Bronchial epithelial cell (primary cell): ENCODE measurements at regions not wholly inside any gene's neighbourhood (a gene's known extent, or its start where the extent isn't known, plus 50 kb on each side); places are given as distances from the start of the nearest gene placed in this dataset.

Experiments
- DNase-seq: peaks from one replicate; pipeline ENCODE4 v3.0.0-alpha.2; 2010; ENCODE audit warnings: low read depth
- FAIRE-seq: peaks from 2 replicates; lab custom pipeline; 2011; peaks lifted over from hg19 to GRCh38; lab: Jason Lieb, UNC
- H3K27me3 ChIP-seq: 2 replicates; pipeline ENCODE4 v1.5.1; 2011; ENCODE audit warnings: low read length; ENCODE audit not compliant: control insufficient read depth, insufficient read depth
- H3K36me3 ChIP-seq: 2 replicates; pipeline ENCODE4 v1.5.1; 2011; ENCODE audit warnings: low read length; ENCODE audit not compliant: control insufficient read depth, insufficient read depth
- H3K4me3 ChIP-seq: 2 replicates; pipeline ENCODE4 v1.5.1; 2011; ENCODE audit warnings: mild to moderate bottlenecking, low read depth, low read length, control low read depth
- TF ChIP-seq, protein P1 (sequence below): IDR thresholded peaks from 2 replicates; pipeline ENCODE4 v1.5.1; 2011; ENCODE audit warnings: mild to moderate bottlenecking, moderate library complexity, low read length, control low read depth, inconsistent platforms; ENCODE audit not compliant: insufficient read depth, severe bottlenecking

DNA sequence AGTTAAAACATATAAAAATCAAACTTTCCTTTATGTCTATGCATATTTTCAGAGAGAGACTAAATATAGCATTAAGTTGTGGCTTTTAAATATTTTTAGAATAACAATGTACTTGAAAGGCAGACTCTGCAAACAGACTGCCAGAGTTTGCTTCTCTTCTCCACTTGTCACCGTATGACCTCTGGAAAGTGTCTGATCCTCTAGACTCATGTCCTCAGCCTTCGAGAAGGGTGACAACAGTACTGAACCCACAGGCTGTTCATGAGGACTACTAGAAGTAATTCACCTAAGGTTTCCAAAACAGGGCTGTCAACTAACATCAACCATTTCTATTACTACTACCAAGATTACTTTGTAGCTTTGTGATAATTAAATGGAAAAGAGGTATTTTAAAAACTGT, 167.7 kb upstream of the TBCA start:
- DNase-seq = no peak
- no peak for FAIRE-seq
- Histone ChIP-seq H3K4me3 (no peak overlapping the region), H3K27me3 (peaks cover 4% of the 10 kb centered on the region), H3K36me3 (no peaks in the 10 kb centered on the region)
- TF ChIP-seq, protein P1, sequence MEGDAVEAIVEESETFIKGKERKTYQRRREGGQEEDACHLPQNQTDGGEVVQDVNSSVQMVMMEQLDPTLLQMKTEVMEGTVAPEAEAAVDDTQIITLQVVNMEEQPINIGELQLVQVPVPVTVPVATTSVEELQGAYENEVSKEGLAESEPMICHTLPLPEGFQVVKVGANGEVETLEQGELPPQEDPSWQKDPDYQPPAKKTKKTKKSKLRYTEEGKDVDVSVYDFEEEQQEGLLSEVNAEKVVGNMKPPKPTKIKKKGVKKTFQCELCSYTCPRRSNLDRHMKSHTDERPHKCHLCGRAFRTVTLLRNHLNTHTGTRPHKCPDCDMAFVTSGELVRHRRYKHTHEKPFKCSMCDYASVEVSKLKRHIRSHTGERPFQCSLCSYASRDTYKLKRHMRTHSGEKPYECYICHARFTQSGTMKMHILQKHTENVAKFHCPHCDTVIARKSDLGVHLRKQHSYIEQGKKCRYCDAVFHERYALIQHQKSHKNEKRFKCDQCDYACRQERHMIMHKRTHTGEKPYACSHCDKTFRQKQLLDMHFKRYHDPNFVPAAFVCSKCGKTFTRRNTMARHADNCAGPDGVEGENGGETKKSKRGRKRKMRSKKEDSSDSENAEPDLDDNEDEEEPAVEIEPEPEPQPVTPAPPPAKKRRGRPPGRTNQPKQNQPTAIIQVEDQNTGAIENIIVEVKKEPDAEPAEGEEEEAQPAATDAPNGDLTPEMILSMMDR = no peak

DNA sequence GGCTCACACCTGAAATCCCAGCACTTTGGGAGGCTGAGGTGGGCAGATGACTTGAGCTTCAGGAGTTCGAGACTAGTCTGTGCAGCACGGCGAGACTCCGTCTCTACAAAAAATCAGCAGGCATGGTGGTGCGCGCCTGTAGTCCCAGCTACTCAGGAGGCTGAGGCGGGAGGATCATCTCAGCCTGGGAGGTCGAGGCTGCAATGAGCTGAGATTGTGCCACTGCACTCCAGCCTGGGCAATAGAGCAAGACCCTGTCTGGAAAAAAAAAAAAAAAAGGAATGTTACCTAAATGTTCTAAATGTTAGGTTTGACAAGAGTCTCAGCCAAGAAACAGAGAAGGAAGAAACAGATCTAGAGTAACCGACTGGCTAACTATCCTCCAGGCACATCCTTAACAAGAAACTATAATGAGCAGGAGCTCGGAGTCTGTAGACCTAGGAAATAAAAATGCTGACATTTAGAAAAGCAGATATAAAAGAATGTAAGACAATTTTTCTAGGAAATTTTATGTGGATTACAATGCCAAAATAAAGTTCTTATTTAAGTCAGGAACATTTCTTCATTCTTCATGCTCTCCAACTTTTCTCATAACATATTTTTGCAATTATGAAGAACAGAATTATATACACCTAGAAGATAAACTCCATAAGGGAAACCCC, 166.6 kb upstream of the TBCA start:
- FAIRE-seq (no peak), DNase-seq (no peak)
- peaks cover 4% of the 10 kb centered on the region for H3K27me3 ChIP-seq
- H3K4me3 ChIP-seq = no peak overlapping the region
- TF ChIP-seq, protein P1 = no peak
- H3K36me3 ChIP-seq = no peaks in the 10 kb centered on the region

DNA sequence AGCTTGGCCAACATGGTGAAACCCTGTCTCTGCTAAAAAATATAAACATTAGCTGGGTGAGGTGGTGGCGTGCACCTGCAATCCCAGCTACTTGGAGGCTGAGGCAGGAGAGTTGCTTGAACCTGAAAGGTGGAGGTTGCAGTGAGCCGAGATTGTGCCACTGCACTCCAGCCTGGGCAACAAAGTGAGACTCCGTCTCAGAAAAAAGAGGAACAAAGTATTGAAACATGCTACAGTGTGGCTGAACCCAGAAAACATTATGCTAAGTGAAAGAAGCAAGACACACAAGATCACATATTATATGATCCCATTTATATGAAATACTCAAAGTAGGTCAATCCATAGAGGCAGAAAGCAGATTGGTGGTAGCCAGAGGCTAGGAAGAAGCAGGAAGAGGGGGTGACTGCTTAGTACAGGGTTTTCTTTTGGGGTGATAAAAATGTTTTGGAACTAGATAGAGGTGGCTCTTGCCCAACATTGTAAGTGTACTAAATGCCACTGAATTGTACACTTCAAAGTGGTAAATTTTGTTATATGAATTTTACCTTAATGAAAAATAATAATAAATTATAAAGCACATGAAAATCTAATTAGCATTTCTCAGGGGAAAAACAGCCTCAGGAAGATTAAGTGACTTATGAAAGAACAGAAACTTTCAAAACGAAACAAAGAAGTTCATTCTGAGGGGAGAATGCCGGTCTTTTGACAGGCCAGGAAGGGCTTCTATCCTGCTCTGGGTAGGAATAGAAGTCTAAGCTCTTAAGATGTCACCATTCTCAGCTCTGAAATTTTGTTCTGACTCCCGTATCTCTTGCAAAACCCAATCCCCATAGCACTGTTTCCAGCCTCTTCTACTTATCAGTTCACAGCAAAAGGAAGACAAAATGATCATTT, 161.1 kb upstream of the TBCA start:
- FAIRE-seq (no peak), DNase-seq (no peak)

DNA sequence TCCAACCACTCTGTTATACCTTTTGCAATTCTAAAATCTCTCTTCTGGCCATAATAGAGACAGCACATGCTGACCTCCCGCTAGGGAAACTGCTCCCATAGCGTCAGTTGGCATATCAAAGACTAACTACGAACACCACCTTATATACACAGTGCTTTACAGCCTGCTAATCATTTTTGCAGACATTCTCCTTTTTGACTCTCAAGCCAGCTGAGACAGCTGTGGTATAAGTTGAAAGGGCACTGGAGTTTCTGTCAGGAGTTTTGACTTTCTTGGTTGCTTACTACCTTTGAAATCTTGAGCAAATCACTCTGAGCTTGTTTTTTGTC, 160.2 kb upstream of the TBCA start:
- TF ChIP-seq, protein P1 = no peak
- no peak overlapping the region for H3K4me3 ChIP-seq
- H3K36me3 ChIP-seq = no peaks in the 10 kb centered on the region
- FAIRE-seq (no peak), DNase-seq (no peak)
- H3K27me3 ChIP-seq = peaks cover 1% of the 10 kb centered on the region

More for the DNA sequence above, 161.1 kb upstream of the TBCA start:
- TF ChIP-seq, protein P1 = no peak
- no peaks in the 10 kb centered on the region for H3K36me3 ChIP-seq
- H3K27me3 ChIP-seq = no peaks in the 10 kb centered on the region
- H3K4me3 ChIP-seq = no peak overlapping the region

DNA sequence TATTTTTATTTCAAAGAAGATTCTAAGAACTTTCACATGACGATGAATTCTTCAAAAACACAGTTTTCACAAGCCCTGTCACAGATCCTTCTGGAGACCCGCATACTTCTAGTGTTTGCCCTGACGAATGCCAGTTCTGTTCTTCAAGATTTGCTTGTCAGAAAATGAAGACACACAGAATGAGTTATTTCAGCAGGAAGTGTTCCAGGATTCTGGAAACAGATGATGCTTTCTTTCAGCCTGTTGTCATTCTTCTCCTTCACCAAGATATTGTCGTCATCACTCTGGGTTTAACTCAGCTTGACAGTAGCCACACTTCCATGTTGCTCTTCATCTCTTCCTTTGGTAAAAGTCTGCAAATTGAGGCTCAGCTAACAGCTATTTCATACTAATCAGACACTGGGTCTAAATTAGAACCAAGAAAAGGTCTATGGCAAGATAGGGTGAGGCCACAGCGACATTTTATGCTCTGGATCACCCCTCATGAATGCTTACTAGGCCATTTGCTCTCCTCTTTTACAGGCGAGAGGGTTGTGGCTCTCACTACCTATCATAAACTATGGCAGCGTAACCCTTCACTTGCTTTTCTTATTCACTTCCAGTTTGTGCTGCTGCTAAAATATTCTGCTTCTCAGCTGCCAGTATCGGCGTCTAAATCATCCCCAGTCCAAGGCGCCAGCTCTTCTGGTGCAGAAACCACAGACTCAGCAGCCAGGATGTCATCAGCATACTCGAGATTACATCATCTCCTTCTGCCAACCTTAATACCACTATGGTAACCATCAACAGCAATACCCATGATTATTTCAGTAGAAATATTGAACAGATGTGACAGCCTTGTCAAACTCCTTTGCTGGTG, 159.6 kb upstream of the TBCA start:
- Histone ChIP-seq H3K36me3 (no peaks in the 10 kb centered on the region), H3K27me3 (peaks cover 1% of the 10 kb centered on the region), H3K4me3 (no peak overlapping the region)
- FAIRE-seq = no peak
- DNase-seq = no peak
- TF ChIP-seq, protein P1 = no peak
